ENCODE measurements at regions not wholly inside any gene's neighbourhood (a gene's known extent, or its start where the extent isn't known, plus 50 kb on each side); places are given as distances from the start of the nearest gene placed in this dataset.

- TF ChIP-seq CTCF (IDR thresholded peaks at IDR 0.05), result no peak
- Histone ChIP-seq H3K4me3 (ENCODE audit: low read depth in 1 of 2, low read length in 1 of 2) (no peak overlapping the region), H3K4me1 (ENCODE audit: control insufficient read depth in 1 of 2, insufficient read depth in 1 of 2, low read depth in 1 of 2, low read length in 1 of 2) (no peaks in the 10 kb centered on the region), H3K27me3 (no peaks in the 10 kb centered on the region), H3K9me3 (no peaks in the 10 kb centered on the region), H3K27ac (no peak overlapping the region), H3K36me3 (no peaks in the 10 kb centered on the region)
Measured at GRCh38 chr5:36435516-36435915, 133.8 kb upstream of the RANBP3L start.

GRCh38 chr5:36436306-36436705 is 134.6 kb upstream of the RANBP3L start:
- no peaks in the 10 kb centered on the region for H3K27me3 ChIP-seq
- H3K9me3 ChIP-seq, result no peaks in the 10 kb centered on the region
- TF ChIP-seq CTCF (IDR thresholded peaks at IDR 0.05), result no peak
- H3K4me3 ChIP-seq (ENCODE audit: low read depth in 1 of 2, low read length in 1 of 2), result no peak overlapping the region
- H3K4me1 ChIP-seq (ENCODE audit: control insufficient read depth in 1 of 2, insufficient read depth in 1 of 2, low read depth in 1 of 2, low read length in 1 of 2), result no peaks in the 10 kb centered on the region
- H3K36me3 ChIP-seq, result no peaks in the 10 kb centered on the region
- H3K27ac ChIP-seq, result no peak overlapping the region

- Histone ChIP-seq H3K36me3 (no peaks in the 10 kb centered on the region), H3K9me3 (no peaks in the 10 kb centered on the region), H3K27ac (no peak overlapping the region), H3K4me1 (ENCODE audit: control insufficient read depth in 1 of 2, insufficient read depth in 1 of 2, low read depth in 1 of 2, low read length in 1 of 2) (no peaks in the 10 kb centered on the region), H3K27me3 (no peaks in the 10 kb centered on the region), H3K4me3 (ENCODE audit: low read depth in 1 of 2, low read length in 1 of 2) (no peak overlapping the region)
- TF ChIP-seq CTCF (IDR thresholded peaks at IDR 0.05), result no peak
Measured at GRCh38 chr5:36438765-36439561, 137.3 kb upstream of the RANBP3L start.

GRCh38 chr5:36440300-36440699 is 138.6 kb upstream of the RANBP3L start:
- Histone ChIP-seq H3K9me3 (no peaks in the 10 kb centered on the region), H3K4me1 (ENCODE audit: control insufficient read depth in 1 of 2, insufficient read depth in 1 of 2, low read depth in 1 of 2, low read length in 1 of 2) (no peaks in the 10 kb centered on the region), H3K27ac (no peak overlapping the region), H3K27me3 (no peaks in the 10 kb centered on the region), H3K36me3 (no peaks in the 10 kb centered on the region), H3K4me3 (ENCODE audit: low read depth in 1 of 2, low read length in 1 of 2) (no peak overlapping the region)
- TF ChIP-seq CTCF (IDR thresholded peaks at IDR 0.05), result no peak

- H3K9me3 ChIP-seq, result no peaks in the 10 kb centered on the region
- H3K36me3 ChIP-seq, result no peaks in the 10 kb centered on the region
- H3K4me1 ChIP-seq (ENCODE audit: control insufficient read depth in 1 of 2, insufficient read depth in 1 of 2, low read depth in 1 of 2, low read length in 1 of 2), result no peaks in the 10 kb centered on the region
- H3K27me3 ChIP-seq, result no peaks in the 10 kb centered on the region
- no peak overlapping the region for H3K4me3 ChIP-seq (ENCODE audit: low read depth in 1 of 2, low read length in 1 of 2)
- TF ChIP-seq CTCF (IDR thresholded peaks at IDR 0.05), result no peak
- H3K27ac ChIP-seq, result no peak overlapping the region
Measured at GRCh38 chr5:36441280-36441679, 139.6 kb upstream of the RANBP3L start.
